WTC11 (cell line): ENCODE measurements at regions not wholly inside any gene's neighbourhood (a gene's known extent, or its start where the extent isn't known, plus 50 kb on each side); places are given as distances from the start of the nearest gene placed in this dataset.

Experiments
- ATAC-seq: fragments of 200-7000 bp; cut with Tn5 transposase; 2 replicates; pipeline ENCODE4 v1.10.0; 2021; ENCODE audit warnings: mild to moderate bottlenecking, moderate library complexity
- CTCF ChIA-PET: fragments of 300-600 bp; sonication (Branson Sonifier 250); formaldehyde crosslinking; loops from one replicate; lab custom pipeline; 2021; ENCODE audit warnings: antibody characterized with exemption; lab: Charles Lee
- POLR2A ChIA-PET: fragments of 350-600 bp; sonication (Branson Sonifier 250); formaldehyde crosslinking; loops from one replicate; lab custom pipeline; 2021; ENCODE audit warnings: antibody characterized with exemption; lab: Charles Lee
- DNase-seq: peaks from one replicate; pipeline ENCODE4 v3.0.0; 2021; ENCODE audit warnings: low spot score
- H3K27ac Mint-ChIP-seq: 2 replicates; pipeline ENCODE4 v1.8.0; 2021; ENCODE audit warnings: mixed read lengths
- H3K27me3 Mint-ChIP-seq: 2 replicates; pipeline ENCODE4 v1.8.0; 2021; ENCODE audit warnings: low read depth, mild to moderate bottlenecking, moderate library complexity, mixed read lengths
- H3K36me3 Mint-ChIP-seq: 2 replicates; pipeline ENCODE4 v1.8.0; 2021; ENCODE audit warnings: mixed read lengths
- H3K4me1 Mint-ChIP-seq: 2 replicates; pipeline ENCODE4 v1.8.0; 2022; ENCODE audit warnings: mixed read lengths
- H3K4me3 Mint-ChIP-seq: 2 replicates; pipeline ENCODE4 v1.8.0; 2021; ENCODE audit warnings: mild to moderate bottlenecking, moderate library complexity, mixed read lengths
- H3K9me3 Mint-ChIP-seq: 2 replicates; pipeline ENCODE4 v1.8.0; 2021; ENCODE audit warnings: mixed read lengths
- ATF3 ChIP-seq: sonication (generic); formaldehyde crosslinking; conservative IDR thresholded peaks from 2 replicates; pipeline ENCODE4 v1.8.1; 2022; ENCODE audit warnings: mild to moderate bottlenecking, missing genetic modification reagents
- ATF6 ChIP-seq: sonication (generic); formaldehyde crosslinking; IDR thresholded peaks from 2 replicates; pipeline ENCODE4 v1.8.1; 2023; ENCODE audit warnings: mild to moderate bottlenecking, missing genetic modification reagents
- CREB1 ChIP-seq: sonication (generic); formaldehyde crosslinking; IDR thresholded peaks from 2 replicates; pipeline ENCODE4 v1.8.0; 2023; ENCODE audit warnings: mild to moderate bottlenecking, missing genetic modification reagents
- CREM ChIP-seq: sonication (generic); formaldehyde crosslinking; IDR thresholded peaks from 2 replicates; pipeline ENCODE4 v1.8.1; 2022; ENCODE audit warnings: mild to moderate bottlenecking, missing genetic modification reagents, moderate library complexity
- ERG ChIP-seq: fragments of 250-450 bp; sonication (Bioruptor Pico); IDR thresholded peaks from 2 replicates; pipeline ENCODE4 v1.8.0; 2021; ENCODE audit warnings: mild to moderate bottlenecking
- ETV6 ChIP-seq: sonication (generic); formaldehyde crosslinking; IDR thresholded peaks from 2 replicates; pipeline ENCODE4 v1.8.1; 2022; ENCODE audit warnings: mild to moderate bottlenecking, missing genetic modification reagents
- FOXP1 ChIP-seq: sonication (generic); formaldehyde crosslinking; IDR thresholded peaks from 2 replicates; pipeline ENCODE4 v1.8.0; 2022; ENCODE audit warnings: missing genetic modification reagents, mild to moderate bottlenecking, moderate library complexity, borderline replicate concordance
- GTF2I ChIP-seq: fragments of 250-450 bp; sonication (Bioruptor Pico); conservative IDR thresholded peaks from 2 replicates; pipeline ENCODE4 v1.4.0; 2021; ENCODE audit warnings: mild to moderate bottlenecking
- IRF2 ChIP-seq: sonication (generic); formaldehyde crosslinking; IDR thresholded peaks from 2 replicates; pipeline ENCODE4 v1.8.0; 2022; ENCODE audit warnings: low read depth, missing genetic modification reagents, borderline replicate concordance
- MAX ChIP-seq: sonication (generic); formaldehyde crosslinking; IDR thresholded peaks from 2 replicates; pipeline ENCODE4 v1.8.0; 2022; ENCODE audit warnings: mild to moderate bottlenecking, missing genetic modification reagents
- NFYB ChIP-seq: sonication (generic); formaldehyde crosslinking; conservative IDR thresholded peaks from 2 replicates; pipeline ENCODE4 v1.8.0; 2022; ENCODE audit warnings: low read depth, missing genetic modification reagents
- NR2C2 ChIP-seq: sonication (generic); formaldehyde crosslinking; IDR thresholded peaks from 2 replicates; pipeline ENCODE4 v1.8.0; 2022; ENCODE audit warnings: mild to moderate bottlenecking, missing genetic modification reagents
- NR3C1 ChIP-seq: sonication (generic); formaldehyde crosslinking; conservative IDR thresholded peaks from 2 replicates; pipeline ENCODE4 v1.8.1; 2023; ENCODE audit warnings: low read depth, mild to moderate bottlenecking, missing genetic modification reagents
- OVOL2 ChIP-seq: fragments of 250-450 bp; sonication (Bioruptor Pico); IDR thresholded peaks from 2 replicates; pipeline ENCODE4 v1.9.0; 2021; ENCODE audit warnings: mild to moderate bottlenecking, borderline replicate concordance
- SMAD3 ChIP-seq: sonication (generic); formaldehyde crosslinking; IDR thresholded peaks from 2 replicates; pipeline ENCODE4 v1.8.0; 2022; ENCODE audit warnings: missing genetic modification reagents, mild to moderate bottlenecking, borderline replicate concordance
- SMAD4 ChIP-seq: sonication (generic); formaldehyde crosslinking; IDR thresholded peaks from 2 replicates; pipeline ENCODE4 v1.8.0; 2022; ENCODE audit warnings: mild to moderate bottlenecking, missing genetic modification reagents
- SOX15 ChIP-seq: fragments of 250-450 bp; sonication (Bioruptor Pico); IDR thresholded peaks from 2 replicates; pipeline ENCODE4 v1.9.0; 2021; ENCODE audit warnings: mild to moderate bottlenecking
- USF1 ChIP-seq: sonication (generic); formaldehyde crosslinking; IDR thresholded peaks from 2 replicates; pipeline ENCODE4 v1.8.0; 2022; ENCODE audit warnings: mild to moderate bottlenecking, missing genetic modification reagents
- ZNF263 ChIP-seq: sonication (generic); formaldehyde crosslinking; IDR thresholded peaks from 2 replicates; pipeline ENCODE4 v1.8.1; 2022; ENCODE audit warnings: low read depth, mild to moderate bottlenecking, moderate library complexity, missing genetic modification reagents
- ZNF423 ChIP-seq: fragments of 250-450 bp; sonication (Bioruptor Pico); IDR thresholded peaks from 2 replicates; pipeline ENCODE4 v2.1.2; 2022; ENCODE audit warnings: mild to moderate bottlenecking, moderate library complexity
- ZNF532 ChIP-seq: fragments of 250-450 bp; sonication (Bioruptor Pico); IDR thresholded peaks from 2 replicates; pipeline ENCODE4 v1.9.0; 2021; ENCODE audit warnings: mild to moderate bottlenecking, borderline replicate concordance
- ZNF671 ChIP-seq: fragments of 250-450 bp; sonication (Bioruptor Pico); IDR thresholded peaks from 2 replicates; pipeline ENCODE4 v1.8.0; 2021; ENCODE audit warnings: mild to moderate bottlenecking

- DNase-seq, result no peak
- ChIA-PET CTCF (interaction anchor here (1.0 kb wide), 1 partner anchor 13 kb away, joined by 4 read pairs; no protein-coding TSS in a partner anchor), POLR2A (no interaction called here)
- peak; percentile 88 for ATAC-seq
- Mint-ChIP-seq H3K4me3 (no peak overlapping the region), H3K27me3 (no peaks in the 10 kb centered on the region), H3K9me3 (peaks cover 8% of the 10 kb centered on the region; the same call in 1 of the 2 replicates), H3K4me1 (peaks cover 28% of the 10 kb centered on the region), H3K36me3 (no peaks in the 10 kb centered on the region), H3K27ac (peak overlapping the region; percentile 71)
- no peak for TF ChIP-seq SMAD4 (CRISPR knock-in tag)
- no peak for TF ChIP-seq NR2C2 (CRISPR knock-in tag)
- no peak for TF ChIP-seq ZNF671
- no peak for TF ChIP-seq GTF2I
These were observed 1052.0 kb downstream of the TAF11L14 start for GRCh38 chr5:18686253-18686652.

- H3K27me3 Mint-ChIP-seq, result no peaks in the 10 kb centered on the region
- H3K4me1 Mint-ChIP-seq, result peaks cover 25% of the 10 kb centered on the region
- ChIA-PET CTCF (interaction anchor here (1.0 kb wide), 1 partner anchor 12 kb away, joined by 4 read pairs; no protein-coding TSS in a partner anchor), POLR2A (no interaction called here)
- no peak for ATAC-seq
- H3K9me3 Mint-ChIP-seq, result peaks cover under 1% of the 10 kb centered on the region; the same call in 1 of the 2 replicates
- no peak for DNase-seq
- H3K36me3 Mint-ChIP-seq, result no peaks in the 10 kb centered on the region
- no peak overlapping the region for H3K4me3 Mint-ChIP-seq
- 0 out of 2 replicates have a peak overlapping the region, but pooled peaks have one; percentile 25 for H3K27ac Mint-ChIP-seq
- no peak for TF ChIP-seq MAX (CRISPR knock-in tag)
- no peak for TF ChIP-seq ETV6 (CRISPR knock-in tag)
- no peak for TF ChIP-seq CREM (CRISPR knock-in tag)
- TF ChIP-seq ZNF263 (CRISPR knock-in tag), result no peak
These were observed 1053.2 kb downstream of the TAF11L14 start for GRCh38 chr5:18687429-18687828.

- no peak for DNase-seq
- no peak for ATAC-seq
- no peaks in the 10 kb centered on the region for H3K36me3 Mint-ChIP-seq
- CTCF ChIA-PET, result interaction anchor here (1.0 to 3.1 kb wide), 4 partner anchors 98 to 305 kb away, joined by 3 to 25 read pairs (median 7); no protein-coding TSS in a partner anchor
- H3K4me1 Mint-ChIP-seq, result peaks cover 7% of the 10 kb centered on the region
- no peaks in the 10 kb centered on the region for H3K9me3 Mint-ChIP-seq
- H3K27me3 Mint-ChIP-seq, result no peaks in the 10 kb centered on the region
- no peak overlapping the region for H3K27ac Mint-ChIP-seq
- TF ChIP-seq ERG (CRISPR knock-in tag) (no peak), ZNF423 (CRISPR knock-in tag) (no peak), SOX15 (CRISPR knock-in tag) (no peak)
- POLR2A ChIA-PET, result no interaction called here
- H3K4me3 Mint-ChIP-seq, result no peak overlapping the region
These were observed 1065.4 kb downstream of the TAF11L14 start for GRCh38 chr5:18699681-18700080.

GRCh38 chr5:18702821-18703220 is 1068.6 kb downstream of the TAF11L14 start:
- Mint-ChIP-seq H3K27ac (no peak overlapping the region), H3K36me3 (no peaks in the 10 kb centered on the region), H3K9me3 (no peaks in the 10 kb centered on the region), H3K4me1 (peaks cover 6% of the 10 kb centered on the region), H3K27me3 (no peaks in the 10 kb centered on the region), H3K4me3 (no peak overlapping the region)
- ChIA-PET POLR2A (no interaction called here), CTCF (interaction anchor here (1.6 kb wide), 1 partner anchor 308 kb away, joined by 3 read pairs; no protein-coding TSS in a partner anchor)
- ATAC-seq (no peak), DNase-seq (no peak)
- TF ChIP-seq NR3C1 (CRISPR knock-in tag) (no peak), ZNF532 (no peak), ATF3 (CRISPR knock-in tag) (no peak), SMAD3 (CRISPR knock-in tag) (no peak), FOXP1 (CRISPR knock-in tag) (no peak), IRF2 (no peak), CREB1 (CRISPR knock-in tag) (no peak), ATF6 (CRISPR knock-in tag) (no peak), NFYB (CRISPR knock-in tag) (no peak), OVOL2 (CRISPR knock-in tag) (no peak), USF1 (CRISPR knock-in tag) (no peak), ZNF423 (CRISPR knock-in tag) (no peak), SOX15 (CRISPR knock-in tag) (no peak), GTF2I (no peak)
